Activated naive CD8-positive, alpha-beta T cell treated with anti-CD3 and anti-CD28 coated beads, Interleukin-2, amount 50 U/mL, for 16 hours (primary cell): ENCODE measurements at regions not wholly inside any gene's neighbourhood (a gene's known extent, or its start where the extent isn't known, plus 50 kb on each side); places are given as distances from the start of the nearest gene placed in this dataset.
"Not testable (repeated sequence)": the region's sequence is repeated elsewhere in the genome, so short reads cannot be mapped to it uniquely, and the experiment has no call there.

ENCODE experiments used
- DNase-seq: peaks from one replicate; pipeline ENCODE4 v3.0.0-alpha.2; 2020; ENCODE audit warnings: low read depth, low spot score

GRCh38 chr10:21366108-21366507 is 159.4 kb downstream of the SKIDA1 start:
- DNase-seq = not testable (repeated sequence)

- no peak for DNase-seq
These were observed 161.0 kb downstream of the SKIDA1 start for GRCh38 chr10:21364196-21365114.

- no peak for DNase-seq
These were observed 161.8 kb downstream of the SKIDA1 start for GRCh38 chr10:21363731-21364104.

GRCh38 chr10:21363092-21363730 is 162.3 kb downstream of the SKIDA1 start:
- DNase-seq = no peak

- no peak for DNase-seq
These were observed 166.3 kb downstream of the SKIDA1 start for GRCh38 chr10:21359202-21359601.

GRCh38 chr10:21355591-21356011 is 169.9 kb downstream of the SKIDA1 start:
- no peak for DNase-seq

- no peak for DNase-seq
These were observed 172.6 kb downstream of the SKIDA1 start for GRCh38 chr10:21352886-21353285.

GRCh38 chr10:21351594-21351993 is 173.9 kb downstream of the SKIDA1 start:
- DNase-seq = not testable (repeated sequence)

- DNase-seq = no peak
These were observed 175.6 kb downstream of the SKIDA1 start for GRCh38 chr10:21349912-21350286.

GRCh38 chr10:21347785-21348170 is 177.7 kb downstream of the SKIDA1 start:
- DNase-seq = no peak

- DNase-seq = no peak
These were observed 178.3 kb downstream of the SKIDA1 start for GRCh38 chr10:21347043-21347784.

GRCh38 chr10:21343087-21343486 is 182.4 kb downstream of the SKIDA1 start:
- DNase-seq = no peak

- DNase-seq = not testable (repeated sequence)
These were observed 183.0 kb downstream of the SKIDA1 start for GRCh38 chr10:21342499-21342898.

GRCh38 chr10:21340331-21340730 is 185.2 kb downstream of the SKIDA1 start:
- DNase-seq = no peak

- DNase-seq = no peak
These were observed 188.2 kb downstream of the SKIDA1 start for GRCh38 chr10:21337171-21337792.

- no peak for DNase-seq
These were observed 188.9 kb downstream of the SKIDA1 start for GRCh38 chr10:21336476-21337170.

GRCh38 chr10:21334891-21335696 is 190.4 kb downstream of the SKIDA1 start:
- no peak for DNase-seq

GRCh38 chr10:21330628-21331020 is 194.9 kb downstream of the SKIDA1 start:
- no peak for DNase-seq

- DNase-seq = no peak
These were observed 195.4 kb downstream of the SKIDA1 start for GRCh38 chr10:21329995-21330627.
